NCI-H1417 treated with DMSO at 0.1 percent for 48 hours (cell line): ENCODE measurements at regions not wholly inside any gene's neighbourhood (a gene's known extent, or its start where the extent isn't known, plus 50 kb on each side); places are given as distances from the start of the nearest gene placed in this dataset.
"Not testable (repeated sequence)": the region's sequence is repeated elsewhere in the genome, so short reads cannot be mapped to it uniquely, and the experiment has no call there.

ENCODE experiments used
- DNase-seq: peaks from one replicate; lab custom pipeline; 2025; lab: John Stamatoyannopoulos, UW

- DNase-seq = no peak
Measured at GRCh38 chr20:60097285-60097684, 139.1 kb downstream of the CDH26 start.

- DNase-seq = no peak
Measured at GRCh38 chr20:60100780-60101179, 142.6 kb downstream of the CDH26 start.

GRCh38 chr20:60101201-60101890 is 143.1 kb downstream of the CDH26 start:
- DNase-seq = no peak

GRCh38 chr20:60101891-60102281 is 143.7 kb downstream of the CDH26 start:
- no peak for DNase-seq

- no peak for DNase-seq
Measured at GRCh38 chr20:60102665-60103210, 144.5 kb downstream of the CDH26 start.

- no peak for DNase-seq
Measured at GRCh38 chr20:60104993-60105803, 147.0 kb downstream of the CDH26 start.

GRCh38 chr20:60106186-60106585 is 148.0 kb downstream of the CDH26 start:
- not testable (repeated sequence) for DNase-seq

GRCh38 chr20:60107621-60108390 is 149.6 kb downstream of the CDH26 start:
- DNase-seq = no peak

- no peak for DNase-seq
Measured at GRCh38 chr20:60108397-60108796, 150.2 kb downstream of the CDH26 start.

- no peak for DNase-seq
Measured at GRCh38 chr20:60113024-60113724, 155.0 kb downstream of the CDH26 start.

GRCh38 chr20:60113771-60114170 is 155.5 kb downstream of the CDH26 start:
- no peak for DNase-seq

GRCh38 chr20:60115451-60115850 is 157.2 kb downstream of the CDH26 start:
- DNase-seq = no peak

GRCh38 chr20:60116128-60116909 is 158.1 kb downstream of the CDH26 start:
- DNase-seq = no peak

GRCh38 chr20:60117065-60117464 is 158.8 kb downstream of the CDH26 start:
- no peak for DNase-seq

- no peak for DNase-seq
Measured at GRCh38 chr20:60121903-60122302, 163.7 kb downstream of the CDH26 start.

GRCh38 chr20:60122671-60123070 is 164.4 kb downstream of the CDH26 start:
- DNase-seq = no peak

GRCh38 chr20:60123096-60123495 is 164.9 kb downstream of the CDH26 start:
- DNase-seq = no peak

- DNase-seq = no peak
Measured at GRCh38 chr20:60123652-60124051, 165.4 kb downstream of the CDH26 start.

- no peak for DNase-seq
Measured at GRCh38 chr20:60124776-60125381, 166.7 kb downstream of the CDH26 start.

- no peak for DNase-seq
Measured at GRCh38 chr20:60125513-60125912, 167.3 kb downstream of the CDH26 start.

GRCh38 chr20:60126975-60127374 is 168.8 kb downstream of the CDH26 start:
- no peak for DNase-seq
